ENCODE measurements at regions not wholly inside any gene's neighbourhood (a gene's known extent, or its start where the extent isn't known, plus 50 kb on each side); places are given as distances from the start of the nearest gene placed in this dataset.

DNA sequence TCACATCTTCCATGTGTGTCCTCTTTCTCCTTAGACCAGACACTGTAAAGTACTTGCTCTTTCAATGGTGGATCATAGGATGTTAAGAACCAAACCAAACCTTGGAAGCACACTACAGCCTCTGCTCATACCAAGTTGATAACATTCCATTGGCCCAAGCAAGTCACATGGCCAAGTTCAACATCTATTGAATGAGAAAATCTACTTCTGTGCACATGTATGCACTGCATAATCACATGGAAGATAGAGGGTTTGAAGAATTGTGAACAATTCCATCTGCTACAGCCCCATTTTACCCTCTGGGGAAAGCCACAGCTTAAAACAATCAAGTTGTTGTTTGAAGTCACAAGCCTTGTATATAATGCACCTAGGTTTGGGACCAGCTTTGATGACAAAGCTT is 68.2 kb downstream of the MFAP3 start:
- no peaks in the 10 kb centered on the region for H3K36me3 Mint-ChIP-seq (ENCODE audit: low read depth)
- ChIA-PET POLR2A (no interaction called here), CTCF (no interaction called here)
- H3K9me3 Mint-ChIP-seq: no peaks in the 10 kb centered on the region
- no peak for DNase-seq
- no peak overlapping the region for H3K27ac Mint-ChIP-seq
- peaks cover 6% of the 10 kb centered on the region for H3K4me1 Mint-ChIP-seq
- H3K4me3 Mint-ChIP-seq: no peak overlapping the region
- H3K27me3 Mint-ChIP-seq: peaks cover 2% of the 10 kb centered on the region

- DNase-seq: no peak
- H3K36me3 Mint-ChIP-seq (ENCODE audit: low read depth): no peaks in the 10 kb centered on the region
- H3K4me3 Mint-ChIP-seq: no peak overlapping the region
- CTCF ChIA-PET: no interaction called here
- POLR2A ChIA-PET: no interaction called here
- peaks cover 11% of the 10 kb centered on the region for H3K4me1 Mint-ChIP-seq
- no peaks in the 10 kb centered on the region for H3K9me3 Mint-ChIP-seq
- H3K27me3 Mint-ChIP-seq: peaks cover 2% of the 10 kb centered on the region
- H3K27ac Mint-ChIP-seq: no peak overlapping the region
Observed at GRCh38 chr5:154107756-154108155, 69.0 kb downstream of the MFAP3 start.

DNA sequence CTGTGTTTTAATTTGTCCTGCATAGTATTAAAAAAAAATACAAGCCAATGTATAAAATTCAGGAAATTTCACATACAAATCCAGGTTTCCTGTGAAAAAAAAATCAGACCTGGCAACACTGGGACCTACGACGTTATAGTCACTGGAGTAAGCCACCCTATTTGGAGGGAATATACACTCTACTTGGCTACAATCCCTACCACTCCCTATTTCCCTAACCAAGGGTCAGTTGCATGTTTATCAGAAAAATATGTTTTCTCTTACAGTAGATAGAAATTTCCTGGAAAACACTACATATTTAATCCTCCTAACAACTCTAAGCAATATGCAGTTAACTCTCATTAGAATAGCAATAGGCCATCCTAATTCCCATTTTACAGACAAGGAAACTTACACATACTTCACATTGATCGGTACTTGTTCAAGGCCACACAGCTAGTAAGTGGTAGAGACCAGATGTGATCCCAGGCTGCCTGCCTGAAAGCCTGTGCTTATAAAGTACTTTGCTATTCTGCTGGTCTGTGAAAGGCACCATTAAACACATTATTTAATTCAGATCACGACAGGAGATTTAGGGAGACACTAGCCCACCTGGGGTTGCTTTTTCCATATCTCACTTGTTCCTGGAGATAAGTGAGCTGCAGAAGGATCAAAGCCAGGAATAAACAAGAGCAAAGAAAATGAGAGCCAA is 70.8 kb downstream of the MFAP3 start:
- Mint-ChIP-seq H3K4me3 (no peak overlapping the region), H3K27ac (no peak overlapping the region), H3K27me3 (peaks cover 2% of the 10 kb centered on the region), H3K9me3 (no peaks in the 10 kb centered on the region), H3K36me3 (ENCODE audit: low read depth) (no peaks in the 10 kb centered on the region), H3K4me1 (peaks cover 11% of the 10 kb centered on the region)
- DNase-seq: no peak
- ChIA-PET POLR2A (interaction anchor here (0.7 kb wide), 1 partner anchor 277 kb away, joined by 3 read pairs; no protein-coding TSS in a partner anchor), CTCF (interaction anchor here (0.7 to 1.2 kb wide), 4 partner anchors 9 to 69 kb away, joined by 3 read pairs; no protein-coding TSS in a partner anchor)

DNA sequence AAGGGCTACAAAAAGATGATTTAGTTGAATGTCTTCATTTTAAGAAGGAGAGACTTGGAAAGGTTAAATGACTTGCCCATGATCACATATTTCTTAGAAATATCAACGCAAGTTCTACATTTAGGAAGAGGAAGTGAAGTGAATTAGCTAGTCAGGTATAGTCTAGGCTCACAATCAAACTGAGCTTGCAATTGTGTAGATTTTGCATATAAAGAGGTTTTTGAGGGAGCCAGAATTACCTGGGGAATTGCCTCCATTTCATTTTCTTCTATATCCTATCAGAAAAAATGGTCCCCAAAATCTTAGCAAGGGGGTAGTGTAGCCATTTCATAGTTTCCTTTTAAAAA is 71.3 kb downstream of the MFAP3 start:
- peaks cover 2% of the 10 kb centered on the region for H3K27me3 Mint-ChIP-seq
- CTCF ChIA-PET: interaction anchor here (0.7 kb wide), 1 partner anchor 9 kb away, joined by 3 read pairs; no protein-coding TSS in a partner anchor

DNA sequence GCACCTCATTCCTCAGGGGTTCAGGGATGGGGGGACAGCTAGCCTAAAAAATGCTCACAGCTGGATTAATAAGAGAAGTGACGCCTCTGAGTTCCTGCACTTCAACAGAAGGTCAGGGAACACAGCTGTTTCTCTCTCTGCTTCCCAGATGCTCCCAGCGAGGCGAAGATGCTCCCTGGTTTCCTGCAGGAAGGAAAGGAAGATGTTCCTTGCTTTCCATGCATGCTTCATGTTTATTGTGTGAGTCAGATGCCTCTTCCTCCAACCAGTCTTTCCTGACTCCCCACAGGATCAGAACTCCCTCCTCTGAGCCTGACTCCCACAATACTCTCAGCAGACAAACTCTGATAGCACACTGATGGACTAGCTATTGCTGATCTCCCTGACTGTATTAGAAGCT is 71.9 kb downstream of the MFAP3 start:
- CTCF ChIA-PET: interaction anchor here (0.7 to 1.4 kb wide), 2 partner anchors 8 to 10 kb away, joined by 3 read pairs; no protein-coding TSS in a partner anchor
- H3K4me1 Mint-ChIP-seq: peaks cover 11% of the 10 kb centered on the region
- DNase-seq: no peak
- peaks cover 2% of the 10 kb centered on the region for H3K27me3 Mint-ChIP-seq
- H3K4me3 Mint-ChIP-seq: no peak overlapping the region
- no peaks in the 10 kb centered on the region for H3K36me3 Mint-ChIP-seq (ENCODE audit: low read depth)
- H3K27ac Mint-ChIP-seq: no peak overlapping the region
- no peaks in the 10 kb centered on the region for H3K9me3 Mint-ChIP-seq
- POLR2A ChIA-PET: no interaction called here

More for the DNA sequence above, 71.3 kb downstream of the MFAP3 start:
- POLR2A ChIA-PET: interaction anchor here (0.7 kb wide), 1 partner anchor 276 kb away, joined by 3 read pairs; no protein-coding TSS in a partner anchor
- H3K27ac Mint-ChIP-seq: no peak overlapping the region
- H3K36me3 Mint-ChIP-seq (ENCODE audit: low read depth): no peaks in the 10 kb centered on the region
- no peak overlapping the region for H3K4me3 Mint-ChIP-seq
- H3K9me3 Mint-ChIP-seq: no peaks in the 10 kb centered on the region
- no peak for DNase-seq
- peaks cover 11% of the 10 kb centered on the region for H3K4me1 Mint-ChIP-seq

DNA sequence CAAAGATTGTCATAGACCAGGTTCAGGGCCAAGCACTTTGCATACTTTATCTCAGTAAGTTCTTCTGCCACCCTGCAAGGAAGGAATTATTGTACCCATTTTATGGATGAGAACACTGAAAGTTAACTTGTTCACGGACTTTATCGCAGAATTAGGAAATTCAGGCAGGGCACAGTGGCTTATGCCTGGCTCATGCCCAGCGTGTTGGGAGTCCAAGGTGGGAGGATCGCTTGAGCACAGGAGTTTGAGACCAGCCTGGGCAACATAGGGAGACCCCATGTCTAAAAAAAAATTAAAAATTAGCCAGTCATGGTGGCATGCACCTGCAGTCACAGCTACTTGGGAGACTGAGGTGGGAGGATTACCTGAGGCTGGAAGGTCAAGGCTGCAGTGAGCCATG is 72.4 kb downstream of the MFAP3 start:
- ChIA-PET CTCF (interaction anchor here (0.6 to 1.4 kb wide), 2 partner anchors 9 to 80 kb away, joined by 3 read pairs; no protein-coding TSS in a partner anchor), POLR2A (no interaction called here)
- Mint-ChIP-seq H3K36me3 (ENCODE audit: low read depth) (no peaks in the 10 kb centered on the region), H3K9me3 (no peaks in the 10 kb centered on the region), H3K4me3 (no peak overlapping the region), H3K27ac (no peak overlapping the region), H3K27me3 (no peaks in the 10 kb centered on the region), H3K4me1 (peaks cover 11% of the 10 kb centered on the region)
- no peak for DNase-seq

GRCh38 chr5:154112255-154112654 is 73.5 kb downstream of the MFAP3 start:
- POLR2A ChIA-PET: no interaction called here
- CTCF ChIA-PET: interaction anchor here (1.0 to 1.4 kb wide), 2 partner anchors 10 to 40 kb away, joined by 3 read pairs; no protein-coding TSS in a partner anchor
- no peak for DNase-seq
- H3K4me1 Mint-ChIP-seq: peaks cover 11% of the 10 kb centered on the region
- H3K27me3 Mint-ChIP-seq: no peaks in the 10 kb centered on the region
- no peaks in the 10 kb centered on the region for H3K9me3 Mint-ChIP-seq
- no peak overlapping the region for H3K27ac Mint-ChIP-seq
- H3K36me3 Mint-ChIP-seq (ENCODE audit: low read depth): no peaks in the 10 kb centered on the region
- no peak overlapping the region for H3K4me3 Mint-ChIP-seq

DNA sequence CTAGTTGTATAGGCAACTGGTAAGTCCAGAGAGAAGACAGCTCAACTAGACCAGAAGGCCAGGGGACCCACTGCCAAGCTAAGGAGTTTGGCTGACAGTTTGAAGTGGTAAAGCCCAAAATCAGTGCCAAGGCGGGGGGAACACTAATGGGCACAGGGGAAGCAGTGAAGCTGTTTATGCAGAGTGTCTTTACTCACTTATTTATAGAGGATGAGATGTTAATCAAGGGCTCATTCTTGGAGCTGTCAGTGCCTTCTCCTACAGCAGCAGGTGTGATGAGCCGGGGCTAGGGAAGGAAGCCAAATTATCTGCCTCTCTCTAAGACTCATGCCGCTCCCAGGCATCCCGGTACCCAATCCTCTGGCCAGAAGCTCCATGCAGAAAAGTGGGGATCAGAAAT is 75.2 kb upstream of the GALNT10 start:
- H3K4me3 Mint-ChIP-seq: no peak overlapping the region
- H3K36me3 Mint-ChIP-seq (ENCODE audit: low read depth): no peaks in the 10 kb centered on the region
- H3K4me1 Mint-ChIP-seq: peaks cover 11% of the 10 kb centered on the region
- H3K27me3 Mint-ChIP-seq: no peaks in the 10 kb centered on the region
- CTCF ChIA-PET: no interaction called here
- POLR2A ChIA-PET: no interaction called here
- no peak for DNase-seq
- H3K27ac Mint-ChIP-seq: no peak overlapping the region
- H3K9me3 Mint-ChIP-seq: no peaks in the 10 kb centered on the region

DNA sequence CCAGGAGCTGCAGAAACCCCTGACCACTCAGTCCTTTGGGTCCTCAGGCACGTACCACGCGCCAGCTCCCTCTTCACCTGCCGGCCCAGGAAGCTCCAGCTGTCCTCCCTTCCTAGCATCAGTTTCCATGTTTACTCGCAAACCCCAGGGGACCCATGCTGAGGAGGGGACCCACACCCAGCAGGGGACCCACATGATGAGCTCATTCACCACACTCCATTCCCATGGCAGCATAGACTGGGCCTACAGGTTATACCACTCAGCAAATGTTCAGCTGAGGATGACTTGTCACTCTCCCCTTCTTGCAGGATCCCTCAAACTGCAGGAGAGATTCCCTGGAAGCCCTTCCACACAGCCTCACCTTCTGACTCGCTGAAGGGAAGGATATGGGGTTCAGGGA is 73.5 kb upstream of the GALNT10 start:
- Mint-ChIP-seq H3K36me3 (ENCODE audit: low read depth) (no peaks in the 10 kb centered on the region), H3K4me1 (peaks cover 4% of the 10 kb centered on the region), H3K27ac (no peak overlapping the region), H3K4me3 (no peak overlapping the region), H3K9me3 (no peaks in the 10 kb centered on the region), H3K27me3 (peaks cover 2% of the 10 kb centered on the region)
- CTCF ChIA-PET: interaction anchor here (0.6 to 0.8 kb wide), 2 partner anchors 22 to 581 kb away, joined by 3 read pairs; no protein-coding TSS in a partner anchor
- no peak for DNase-seq
- POLR2A ChIA-PET: no interaction called here

DNA sequence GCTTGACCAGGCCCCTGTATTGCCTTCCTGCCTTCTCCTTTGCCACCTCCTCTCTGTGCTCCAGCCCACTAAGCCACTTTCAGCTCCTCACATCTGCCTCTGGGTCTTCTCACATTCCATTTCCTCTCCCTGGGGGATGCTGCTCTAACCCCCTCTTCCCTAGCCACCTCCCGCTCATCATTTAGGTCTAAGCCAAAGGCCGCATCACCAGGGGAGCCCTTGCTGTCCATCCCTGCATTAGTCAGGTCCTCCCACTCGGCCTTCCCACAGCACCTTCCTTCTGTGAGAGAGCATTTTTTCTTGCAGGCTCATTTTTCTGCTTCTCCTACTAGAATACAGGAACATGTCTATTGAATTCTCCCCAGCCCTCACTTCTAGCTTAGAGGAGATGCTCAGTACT is 72.6 kb upstream of the GALNT10 start:
- ChIA-PET CTCF (interaction anchor here (1.2 to 1.7 kb wide), 2 partner anchors 12 to 31 kb away, joined by 3 to 4 read pairs; no protein-coding TSS in a partner anchor), POLR2A (no interaction called here)
- no peaks in the 10 kb centered on the region for H3K9me3 Mint-ChIP-seq
- H3K4me1 Mint-ChIP-seq: no peaks in the 10 kb centered on the region
- no peaks in the 10 kb centered on the region for H3K36me3 Mint-ChIP-seq (ENCODE audit: low read depth)
- H3K27me3 Mint-ChIP-seq: peaks cover 2% of the 10 kb centered on the region
- DNase-seq: no peak
- no peak overlapping the region for H3K27ac Mint-ChIP-seq
- H3K4me3 Mint-ChIP-seq: no peak overlapping the region

DNA sequence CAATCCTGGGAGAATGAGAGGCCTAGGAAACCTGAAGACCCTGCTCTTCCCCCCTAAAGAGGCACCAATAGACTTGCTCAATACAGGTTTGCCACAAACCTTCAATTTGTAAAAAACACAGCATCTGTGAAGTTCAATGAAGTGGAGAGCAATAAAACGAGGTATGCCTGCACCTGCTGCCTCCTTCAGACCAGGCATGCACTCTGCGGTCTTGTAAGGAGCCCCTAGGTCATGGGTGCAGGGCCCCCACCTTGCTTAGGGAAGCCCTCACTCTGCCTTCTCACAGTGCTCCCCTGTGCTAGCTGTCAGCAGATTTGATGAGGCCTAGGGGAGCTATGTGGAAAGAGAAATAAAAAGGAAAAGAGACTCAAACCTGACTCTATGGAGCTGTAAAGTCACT is 72.1 kb upstream of the GALNT10 start:
- Mint-ChIP-seq H3K9me3 (no peaks in the 10 kb centered on the region), H3K27me3 (peaks cover 4% of the 10 kb centered on the region)
- CTCF ChIA-PET: interaction anchor here (1.2 to 1.7 kb wide), 2 partner anchors 12 to 31 kb away, joined by 3 to 4 read pairs; no protein-coding TSS in a partner anchor

GRCh38 chr5:154118893-154119336 is 71.6 kb upstream of the GALNT10 start:
- Mint-ChIP-seq H3K27me3 (peaks cover 8% of the 10 kb centered on the region), H3K4me1 (no peaks in the 10 kb centered on the region), H3K4me3 (no peak overlapping the region), H3K27ac (no peak overlapping the region), H3K36me3 (ENCODE audit: low read depth) (no peaks in the 10 kb centered on the region), H3K9me3 (no peaks in the 10 kb centered on the region)
- DNase-seq: no peak
- POLR2A ChIA-PET: no interaction called here
- CTCF ChIA-PET: interaction anchor here (1.2 to 1.7 kb wide), 2 partner anchors 13 to 30 kb away, joined by 3 to 4 read pairs; no protein-coding TSS in a partner anchor

More for the DNA sequence above, 72.1 kb upstream of the GALNT10 start:
- Mint-ChIP-seq H3K27ac (no peak overlapping the region), H3K4me1 (no peaks in the 10 kb centered on the region), H3K36me3 (ENCODE audit: low read depth) (no peaks in the 10 kb centered on the region), H3K4me3 (no peak overlapping the region)
- DNase-seq: no peak
- POLR2A ChIA-PET: no interaction called here

- ChIA-PET POLR2A (no interaction called here), CTCF (no interaction called here)
- Mint-ChIP-seq H3K4me3 (no peak overlapping the region), H3K36me3 (ENCODE audit: low read depth) (no peaks in the 10 kb centered on the region), H3K9me3 (peaks cover 6% of the 10 kb centered on the region), H3K27me3 (peaks cover 51% of the 10 kb centered on the region), H3K4me1 (no peaks in the 10 kb centered on the region), H3K27ac (no peak overlapping the region)
- no peak for DNase-seq
Observed at GRCh38 chr5:154129013-154129412, 61.5 kb upstream of the GALNT10 start.
